ENCODE measurements at regions not wholly inside any gene's neighbourhood (a gene's known extent, or its start where the extent isn't known, plus 50 kb on each side); places are given as distances from the start of the nearest gene placed in this dataset.
"Not testable (repeated sequence)": the region's sequence is repeated elsewhere in the genome, so short reads cannot be mapped to it uniquely, and the experiment has no call there.

DNA sequence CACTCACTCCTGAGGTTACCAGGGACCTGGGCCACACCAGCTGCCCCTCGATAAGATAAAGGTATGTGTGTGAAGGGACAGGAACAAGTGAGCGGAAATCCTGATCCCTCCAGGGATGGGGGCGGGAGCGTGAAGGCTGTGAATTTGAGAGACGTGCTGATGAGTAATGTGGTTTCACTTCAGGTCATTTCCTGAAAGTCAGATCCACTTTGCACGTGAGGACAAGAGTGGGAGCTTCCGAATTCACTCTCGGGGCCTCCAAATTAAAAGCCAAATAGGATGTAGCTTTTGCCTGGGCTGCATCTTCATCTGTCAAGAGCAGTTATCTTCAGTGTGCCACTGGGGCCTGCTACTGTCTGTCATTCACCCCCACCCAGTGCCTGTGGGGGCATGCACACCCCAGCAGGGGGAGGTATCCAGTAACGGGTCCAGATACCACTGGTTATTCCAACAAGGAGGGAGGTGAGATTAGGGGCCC, 87.4 kb upstream of the LHX1 start:
- H3K4me2 ChIP-seq (ENCODE audit: low read length): peak overlapping the region; percentile 24
- TF ChIP-seq EZH2phosphoT487 (IDR thresholded peaks at IDR 0.05; ENCODE audit: borderline replicate concordance, low read length): no peak
- TF ChIP-seq, protein P1, sequence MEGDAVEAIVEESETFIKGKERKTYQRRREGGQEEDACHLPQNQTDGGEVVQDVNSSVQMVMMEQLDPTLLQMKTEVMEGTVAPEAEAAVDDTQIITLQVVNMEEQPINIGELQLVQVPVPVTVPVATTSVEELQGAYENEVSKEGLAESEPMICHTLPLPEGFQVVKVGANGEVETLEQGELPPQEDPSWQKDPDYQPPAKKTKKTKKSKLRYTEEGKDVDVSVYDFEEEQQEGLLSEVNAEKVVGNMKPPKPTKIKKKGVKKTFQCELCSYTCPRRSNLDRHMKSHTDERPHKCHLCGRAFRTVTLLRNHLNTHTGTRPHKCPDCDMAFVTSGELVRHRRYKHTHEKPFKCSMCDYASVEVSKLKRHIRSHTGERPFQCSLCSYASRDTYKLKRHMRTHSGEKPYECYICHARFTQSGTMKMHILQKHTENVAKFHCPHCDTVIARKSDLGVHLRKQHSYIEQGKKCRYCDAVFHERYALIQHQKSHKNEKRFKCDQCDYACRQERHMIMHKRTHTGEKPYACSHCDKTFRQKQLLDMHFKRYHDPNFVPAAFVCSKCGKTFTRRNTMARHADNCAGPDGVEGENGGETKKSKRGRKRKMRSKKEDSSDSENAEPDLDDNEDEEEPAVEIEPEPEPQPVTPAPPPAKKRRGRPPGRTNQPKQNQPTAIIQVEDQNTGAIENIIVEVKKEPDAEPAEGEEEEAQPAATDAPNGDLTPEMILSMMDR (IDR thresholded peaks at IDR 0.05; ENCODE audit: low read depth, low read length, poor library complexity, severe bottlenecking): peak; percentile 21
- H3K27ac ChIP-seq (ENCODE audit: low read depth, low read length): no peak overlapping the region
- H3F3A ChIP-seq (ENCODE audit: control insufficient read depth, insufficient read depth): no peaks in the 10 kb centered on the region
- H3K36me3 ChIP-seq (ENCODE audit: control insufficient read depth, low read length): no peaks in the 10 kb centered on the region
- no peaks in the 10 kb centered on the region for H3K9me3 ChIP-seq (ENCODE audit: control insufficient read depth, insufficient read depth, low read length)
- no peaks in the 10 kb centered on the region for H3K79me2 ChIP-seq (ENCODE audit: control insufficient read depth, low read length)
- no peaks in the 10 kb centered on the region for H3K9me2 ChIP-seq (replicated peaks; ENCODE audit: control insufficient read depth, low read length)
- H3K4me1 ChIP-seq (ENCODE audit: control insufficient read depth, low read length): peaks cover 10% of the 10 kb centered on the region
- peaks cover 19% of the 10 kb centered on the region for H3K27me3 ChIP-seq (ENCODE audit: control insufficient read depth, low read length)
- H3K4me3 ChIP-seq (ENCODE audit: low read length): no peak overlapping the region
- peaks cover 9% of the 10 kb centered on the region; the same call in 1 of the 2 replicates for H4K20me1 ChIP-seq (ENCODE audit: control insufficient read depth, insufficient read depth, low read depth, low read length)

DNA sequence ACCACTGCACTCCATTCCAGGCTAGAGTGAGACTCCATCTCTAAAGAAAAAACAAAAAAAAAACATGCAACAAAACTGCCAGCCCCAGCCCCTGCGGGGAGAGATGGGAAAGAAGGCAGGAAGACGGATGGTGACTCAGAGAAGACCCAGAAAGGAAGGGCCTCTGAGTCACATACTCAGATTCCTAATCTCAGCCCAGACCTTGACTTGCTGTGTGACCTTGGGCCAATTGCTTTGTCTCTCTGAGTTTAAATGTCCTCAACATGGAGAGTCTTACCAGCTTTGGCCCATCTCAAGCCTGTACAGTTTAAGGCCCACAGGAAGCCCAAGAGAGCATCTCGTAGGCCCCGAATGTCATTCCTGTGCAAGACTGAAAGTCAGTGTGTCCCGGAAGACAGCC, 86.5 kb upstream of the LHX1 start:
- Histone ChIP-seq H3K27me3 (ENCODE audit: control insufficient read depth, low read length) (peaks cover 23% of the 10 kb centered on the region), H3K4me1 (ENCODE audit: control insufficient read depth, low read length) (peaks cover 10% of the 10 kb centered on the region), H3K4me3 (ENCODE audit: low read length) (no peak overlapping the region), H3K79me2 (ENCODE audit: control insufficient read depth, low read length) (no peaks in the 10 kb centered on the region), H3K4me2 (ENCODE audit: low read length) (no peak overlapping the region), H3K9me3 (ENCODE audit: control insufficient read depth, insufficient read depth, low read length) (no peaks in the 10 kb centered on the region), H3K27ac (ENCODE audit: low read depth, low read length) (no peak overlapping the region), H3K36me3 (ENCODE audit: control insufficient read depth, low read length) (no peaks in the 10 kb centered on the region), H3F3A (ENCODE audit: control insufficient read depth, insufficient read depth) (no peaks in the 10 kb centered on the region), H4K20me1 (ENCODE audit: control insufficient read depth, insufficient read depth, low read depth, low read length) (peaks cover 9% of the 10 kb centered on the region; the same call in 1 of the 2 replicates), H3K9me2 (replicated peaks; ENCODE audit: control insufficient read depth, low read length) (no peaks in the 10 kb centered on the region)
- TF ChIP-seq EZH2phosphoT487 (IDR thresholded peaks at IDR 0.05; ENCODE audit: borderline replicate concordance, low read length): no peak
- TF ChIP-seq, protein P1 (IDR thresholded peaks at IDR 0.05; ENCODE audit: low read depth, low read length, poor library complexity, severe bottlenecking): no peak

DNA sequence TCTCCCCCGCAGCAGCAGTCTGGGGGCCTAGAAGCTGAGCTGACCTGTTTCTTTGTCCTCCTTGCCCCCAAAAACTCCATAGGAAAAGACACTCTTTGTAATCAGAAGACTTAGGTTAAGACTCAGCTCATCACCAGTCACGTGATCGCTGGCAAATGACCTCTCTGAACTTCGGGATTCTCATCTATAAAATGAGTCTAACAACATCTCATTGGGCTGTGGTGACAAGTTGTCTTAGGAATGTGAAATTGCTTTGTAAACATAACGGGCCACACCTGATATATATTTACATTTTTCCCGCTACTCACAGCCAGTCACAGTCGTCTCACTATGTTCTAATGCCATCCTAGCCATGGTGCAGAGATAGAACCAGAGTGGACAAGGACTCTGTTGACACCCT, 86.0 kb upstream of the LHX1 start:
- H3K79me2 ChIP-seq (ENCODE audit: control insufficient read depth, low read length): no peaks in the 10 kb centered on the region
- peaks cover 9% of the 10 kb centered on the region; the same call in 1 of the 2 replicates for H4K20me1 ChIP-seq (ENCODE audit: control insufficient read depth, insufficient read depth, low read depth, low read length)
- H3K4me1 ChIP-seq (ENCODE audit: control insufficient read depth, low read length): peaks cover 10% of the 10 kb centered on the region
- no peaks in the 10 kb centered on the region for H3K36me3 ChIP-seq (ENCODE audit: control insufficient read depth, low read length)
- H3K4me3 ChIP-seq (ENCODE audit: low read length): no peak overlapping the region
- H3F3A ChIP-seq (ENCODE audit: control insufficient read depth, insufficient read depth): no peaks in the 10 kb centered on the region
- H3K27me3 ChIP-seq (ENCODE audit: control insufficient read depth, low read length): peaks cover 23% of the 10 kb centered on the region
- no peaks in the 10 kb centered on the region for H3K9me3 ChIP-seq (ENCODE audit: control insufficient read depth, insufficient read depth, low read length)
- H3K4me2 ChIP-seq (ENCODE audit: low read length): no peak overlapping the region
- TF ChIP-seq EZH2phosphoT487 (IDR thresholded peaks at IDR 0.05; ENCODE audit: borderline replicate concordance, low read length): no peak
- TF ChIP-seq, protein P1 (IDR thresholded peaks at IDR 0.05; ENCODE audit: low read depth, low read length, poor library complexity, severe bottlenecking): no peak
- no peaks in the 10 kb centered on the region for H3K9me2 ChIP-seq (replicated peaks; ENCODE audit: control insufficient read depth, low read length)
- no peak overlapping the region for H3K27ac ChIP-seq (ENCODE audit: low read depth, low read length)

DNA sequence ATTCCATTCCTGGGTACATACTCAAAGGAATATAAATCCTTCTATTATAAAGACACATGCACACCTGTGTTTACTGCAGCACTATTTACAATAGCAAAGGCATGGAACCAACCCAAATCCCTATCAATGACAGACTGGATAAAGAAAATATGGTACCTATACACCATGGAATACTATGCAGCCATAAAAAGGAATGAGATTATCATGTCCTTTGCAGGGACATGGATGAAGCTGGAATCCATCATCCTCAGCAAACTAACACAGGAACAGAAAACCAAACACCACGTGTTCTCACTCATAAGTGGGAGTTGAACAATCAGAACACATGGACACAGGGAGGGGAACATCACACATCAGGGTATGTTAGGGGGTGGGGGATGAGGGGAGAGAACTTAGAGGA, 84.8 kb upstream of the LHX1 start:
- H3K4me1 ChIP-seq (ENCODE audit: control insufficient read depth, low read length); H3K9me2 ChIP-seq (replicated peaks; ENCODE audit: control insufficient read depth, low read length); H3K27ac ChIP-seq (ENCODE audit: low read depth, low read length); H3F3A ChIP-seq (ENCODE audit: control insufficient read depth, insufficient read depth); H3K9me3 ChIP-seq (ENCODE audit: control insufficient read depth, insufficient read depth, low read length); H3K4me2 ChIP-seq (ENCODE audit: low read length); H4K20me1 ChIP-seq (ENCODE audit: control insufficient read depth, insufficient read depth, low read depth, low read length); H3K79me2 ChIP-seq (ENCODE audit: control insufficient read depth, low read length); H3K36me3 ChIP-seq (ENCODE audit: control insufficient read depth, low read length); H3K4me3 ChIP-seq (ENCODE audit: low read length): not testable (repeated sequence)
- H3K27me3 ChIP-seq (ENCODE audit: control insufficient read depth, low read length): peaks cover 19% of the 10 kb centered on the region
